ENCODE measurements at regions not wholly inside any gene's neighbourhood (a gene's known extent, or its start where the extent isn't known, plus 50 kb on each side); places are given as distances from the start of the nearest gene placed in this dataset.

DNA sequence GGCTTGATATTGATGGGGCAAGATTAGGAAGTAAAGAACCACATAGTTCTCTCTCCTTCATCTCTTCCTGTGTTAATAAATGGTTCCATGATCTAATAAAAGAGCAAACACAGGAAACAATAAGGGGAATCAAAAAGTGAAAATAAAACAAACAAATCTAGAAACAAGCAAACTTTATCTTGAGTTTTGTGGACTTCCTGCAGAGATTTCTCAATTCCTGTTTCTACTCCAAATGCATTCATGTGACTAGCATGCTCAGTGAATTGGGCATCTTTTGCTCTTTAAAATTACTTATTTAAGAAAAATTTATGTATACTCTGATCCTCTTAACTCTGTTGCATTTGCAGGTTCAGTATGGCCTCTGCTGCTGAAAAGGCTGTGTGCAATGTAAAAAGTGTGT, 682.0 kb downstream of the KCTD8 start:
- TF ChIP-seq ZNF274 (IDR thresholded peaks at IDR 0.05; ENCODE audit: low read depth, low read length), result no peak
- no peak for TF ChIP-seq YY1 (IDR thresholded peaks at IDR 0.05; ENCODE audit: insufficient read depth, insufficient read length)
- no peak for TF ChIP-seq SUZ12 (IDR thresholded peaks at IDR 0.05; ENCODE audit: extremely low read depth, insufficient read depth, insufficient read length)
